Esophagus (tissue), 2 donors: ENCODE measurements at regions not wholly inside any gene's neighbourhood (a gene's known extent, or its start where the extent isn't known, plus 50 kb on each side); places are given as distances from the start of the nearest gene placed in this dataset.

Source experiments
- H3K27ac ChIP-seq, 2 donors: one replicate each; pipeline ENCODE4 v1.5.1; 2013; ENCODE audit warnings: low read depth in 2 of 2, mild to moderate bottlenecking in 2 of 2, inconsistent platforms in 1 of 2, low read length in 1 of 2, moderate library complexity in 1 of 2
- H3K27me3 ChIP-seq, 2 donors: one replicate each; pipeline ENCODE4 v1.6.1; 2013; ENCODE audit warnings: low read length in 2 of 2, control low read depth in 1 of 2, mild to moderate bottlenecking in 1 of 2; ENCODE audit not compliant: insufficient read depth in 2 of 2, control insufficient read depth in 1 of 2
- H3K36me3 ChIP-seq, 2 donors: one replicate each; pipeline ENCODE4 v1.6.1; 2013; ENCODE audit warnings: low read length in 1 of 2; ENCODE audit not compliant: control insufficient read depth in 2 of 2, insufficient read depth in 2 of 2
- H3K4me1 ChIP-seq, 2 donors: one replicate each; pipeline ENCODE4 v1.6.1; 2013; ENCODE audit warnings: low read length in 1 of 2; ENCODE audit not compliant: control insufficient read depth in 2 of 2, insufficient read depth in 2 of 2
- H3K4me3 ChIP-seq, 2 donors: one replicate each; pipeline ENCODE4 v1.5.1; 2013; ENCODE audit warnings: low read length in 2 of 2, mild to moderate bottlenecking in 2 of 2, low read depth in 1 of 2, moderate library complexity in 1 of 2
- H3K9me3 ChIP-seq, 2 donors: one replicate each; pipeline ENCODE4 v1.6.1; 2013; ENCODE audit warnings: mild to moderate bottlenecking in 2 of 2, low read depth in 1 of 2, low read length in 1 of 2, moderate library complexity in 1 of 2; ENCODE audit not compliant: control insufficient read depth in 2 of 2, insufficient read depth in 1 of 2
- whole genome bisulfite sequencing, 2 donors: extraction: QIAGEN DNeasy Blood & Tissue Kit; methylation state at CpG; one replicate each; pipeline ENCODE4 v1.1.7; 2013; 5-methylcytosine and 5-hydroxymethylcytosine counted together
- donor health status: healthy with polysubstance abuse.
- donor health status: Bipolar disorder and iron deficiency.

GRCh38 chr3:193885832-193886231 is 250.1 kb upstream of the HES1 start:
- Histone ChIP-seq H3K27me3 (no peaks in the 10 kb centered on the region), H3K4me3 (no peak overlapping the region), H3K36me3 (no peaks in the 10 kb centered on the region), H3K27ac (peak overlapping the region; percentile 60 to 88), H3K4me1 (peaks cover 0 to 13% of the 10 kb centered on the region in 2 donors), H3K9me3 (no peaks in the 10 kb centered on the region)
- 49 to 56% methylated on average over 6 of the region's 6 CpGs for WGBS, 2 donors

GRCh38 chr3:193890016-193890897 is 245.7 kb upstream of the HES1 start:
- 75 to 78% methylated on average over 12 of the region's 12 CpGs for WGBS, 2 donors
- Histone ChIP-seq H3K4me3 (no peak overlapping the region), H3K27ac (peak overlapping the region in 1 of 2 donors; percentile 34), H3K4me1 (peaks cover 0 to 6% of the 10 kb centered on the region in 2 donors), H3K36me3 (no peaks in the 10 kb centered on the region), H3K9me3 (no peaks in the 10 kb centered on the region), H3K27me3 (no peaks in the 10 kb centered on the region)

GRCh38 chr3:193894121-193894863 is 241.7 kb upstream of the HES1 start:
- H3K36me3 ChIP-seq: no peaks in the 10 kb centered on the region
- H3K27me3 ChIP-seq: no peaks in the 10 kb centered on the region
- no peaks in the 10 kb centered on the region for H3K9me3 ChIP-seq
- H3K27ac ChIP-seq: peak overlapping the region; percentile 89 to 94
- peaks cover 0 to 14% of the 10 kb centered on the region in 2 donors for H3K4me1 ChIP-seq
- WGBS, 2 donors: 46 to 48% methylated on average over 10 of the region's 10 CpGs
- no peak overlapping the region for H3K4me3 ChIP-seq

- 91 to 96% methylated on average over 4 of the region's 4 CpGs for WGBS, 2 donors
These were observed 240.5 kb upstream of the HES1 start for GRCh38 chr3:193895409-193895808.

GRCh38 chr3:193896419-193896818 is 239.5 kb upstream of the HES1 start:
- 52 to 73% methylated on average over 7 of the region's 7 CpGs for WGBS, 2 donors
- H3K27me3 ChIP-seq: no peaks in the 10 kb centered on the region
- peaks cover 0 to 14% of the 10 kb centered on the region in 2 donors for H3K4me1 ChIP-seq
- peaks cover 0 to 2% of the 10 kb centered on the region in 2 donors for H3K9me3 ChIP-seq
- H3K4me3 ChIP-seq: no peak overlapping the region
- no peaks in the 10 kb centered on the region for H3K36me3 ChIP-seq
- peak overlapping the region in 1 of 2 donors; percentile 33 for H3K27ac ChIP-seq

More at GRCh38 chr3:193895409-193895808, 240.5 kb upstream of the HES1 start:
- Histone ChIP-seq H3K4me3 (no peak overlapping the region), H3K9me3 (no peaks in the 10 kb centered on the region), H3K27ac (peak overlapping the region; percentile 89 to 94), H3K36me3 (no peaks in the 10 kb centered on the region), H3K27me3 (no peaks in the 10 kb centered on the region), H3K4me1 (peaks cover 0 to 14% of the 10 kb centered on the region in 2 donors)

- H3K27ac ChIP-seq: no peak overlapping the region
- no peak overlapping the region for H3K4me3 ChIP-seq
- no peaks in the 10 kb centered on the region for H3K27me3 ChIP-seq
- WGBS, 2 donors: 89 to 92% methylated on average over 10 of the region's 10 CpGs
- no peaks in the 10 kb centered on the region for H3K36me3 ChIP-seq
- H3K4me1 ChIP-seq: peaks cover 0 to 14% of the 10 kb centered on the region in 2 donors
- peaks cover 0 to 2% of the 10 kb centered on the region in 2 donors for H3K9me3 ChIP-seq
These were observed 238.7 kb upstream of the HES1 start for GRCh38 chr3:193897288-193897687.

- 85% methylated on average over 10 of the region's 10 CpGs for WGBS, 2 donors
- H3K36me3 ChIP-seq: no peaks in the 10 kb centered on the region
- no peaks in the 10 kb centered on the region for H3K27me3 ChIP-seq
- no peak overlapping the region for H3K4me3 ChIP-seq
- peaks cover 0 to 14% of the 10 kb centered on the region in 2 donors for H3K4me1 ChIP-seq
- peaks cover 0 to 2% of the 10 kb centered on the region in 2 donors for H3K9me3 ChIP-seq
- no peak overlapping the region for H3K27ac ChIP-seq
These were observed 238.2 kb upstream of the HES1 start for GRCh38 chr3:193897731-193898180.

- H3K36me3 ChIP-seq: no peaks in the 10 kb centered on the region
- H3K27me3 ChIP-seq: no peaks in the 10 kb centered on the region
- WGBS, 2 donors: 86 to 93% methylated on average over 1 of the region's 1 CpG
- peaks cover 0 to 2% of the 10 kb centered on the region in 2 donors for H3K9me3 ChIP-seq
- H3K4me3 ChIP-seq: no peak overlapping the region
- peaks cover 0 to 14% of the 10 kb centered on the region in 2 donors for H3K4me1 ChIP-seq
- no peak overlapping the region for H3K27ac ChIP-seq
These were observed 236.9 kb upstream of the HES1 start for GRCh38 chr3:193899001-193899400.

GRCh38 chr3:193901007-193901406 is 234.9 kb upstream of the HES1 start:
- H3K4me1 ChIP-seq: peaks cover 0 to 8% of the 10 kb centered on the region in 2 donors
- no peak overlapping the region for H3K4me3 ChIP-seq
- 91 to 95% methylated on average over 1 of the region's 1 CpG for WGBS, 2 donors
- H3K36me3 ChIP-seq: no peaks in the 10 kb centered on the region
- H3K27ac ChIP-seq: no peak overlapping the region
- no peaks in the 10 kb centered on the region for H3K27me3 ChIP-seq
- H3K9me3 ChIP-seq: peaks cover 0 to 2% of the 10 kb centered on the region in 2 donors
